Glomerular visceral epithelial cell (primary cell): ENCODE measurements at regions not wholly inside any gene's neighbourhood (a gene's known extent, or its start where the extent isn't known, plus 50 kb on each side); places are given as distances from the start of the nearest gene placed in this dataset.
"Not testable (repeated sequence)": the region's sequence is repeated elsewhere in the genome, so short reads cannot be mapped to it uniquely, and the experiment has no call there.

Source experiments
- DNase-seq: peaks from one replicate; pipeline ENCODE4 v3.0.0-alpha.2; 2016; ENCODE audit errors: extremely low spot score

GRCh38 chr5:103883143-103883542 lies 320.6 kb upstream of the NUDT12 start:
- DNase-seq: no peak

- no peak for DNase-seq
Measured at GRCh38 chr5:103881560-103881959, 319.0 kb upstream of the NUDT12 start.

- no peak for DNase-seq
Measured at GRCh38 chr5:103867857-103868598, 305.4 kb upstream of the NUDT12 start.

- DNase-seq: no peak
Measured at GRCh38 chr5:103866169-103866568, 303.6 kb upstream of the NUDT12 start.

GRCh38 chr5:103862398-103862797 lies 299.8 kb upstream of the NUDT12 start:
- peak; percentile 3 for DNase-seq

- no peak for DNase-seq
Measured at GRCh38 chr5:103860327-103860726, 297.7 kb upstream of the NUDT12 start.

GRCh38 chr5:103858367-103858766 lies 295.8 kb upstream of the NUDT12 start:
- not testable (repeated sequence) for DNase-seq

- DNase-seq: no peak
Measured at GRCh38 chr5:103851091-103851490, 288.5 kb upstream of the NUDT12 start.

GRCh38 chr5:103849934-103850333 lies 287.3 kb upstream of the NUDT12 start:
- DNase-seq: peak; percentile 84

GRCh38 chr5:103847060-103847459 lies 284.5 kb upstream of the NUDT12 start:
- peak; percentile 8 for DNase-seq

GRCh38 chr5:103842936-103843335 lies 280.3 kb upstream of the NUDT12 start:
- no peak for DNase-seq

- DNase-seq: no peak
Measured at GRCh38 chr5:103840600-103840999, 278.0 kb upstream of the NUDT12 start.

- DNase-seq: no peak
Measured at GRCh38 chr5:103834216-103834615, 271.6 kb upstream of the NUDT12 start.

GRCh38 chr5:103829585-103829984 lies 267.0 kb upstream of the NUDT12 start:
- no peak for DNase-seq

GRCh38 chr5:103827976-103828375 lies 265.4 kb upstream of the NUDT12 start:
- DNase-seq: no peak

- no peak for DNase-seq
Measured at GRCh38 chr5:103821361-103821760, 258.8 kb upstream of the NUDT12 start.

GRCh38 chr5:103808464-103809106 lies 246.0 kb upstream of the NUDT12 start:
- peak; percentile 67 for DNase-seq

GRCh38 chr5:103804711-103805110 lies 242.1 kb upstream of the NUDT12 start:
- no peak for DNase-seq

GRCh38 chr5:103801681-103802080 lies 239.1 kb upstream of the NUDT12 start:
- no peak for DNase-seq

GRCh38 chr5:103800741-103801495 lies 238.3 kb upstream of the NUDT12 start:
- no peak for DNase-seq

GRCh38 chr5:103793595-103794182 lies 231.1 kb upstream of the NUDT12 start:
- no peak for DNase-seq

- DNase-seq: no peak
Measured at GRCh38 chr5:103785569-103785968, 223.0 kb upstream of the NUDT12 start.
